GM19023 (cell line): ENCODE measurements at regions not wholly inside any gene's neighbourhood (a gene's known extent, or its start where the extent isn't known, plus 50 kb on each side); places are given as distances from the start of the nearest gene placed in this dataset.
A peak's percentile ranks its signal among the peaks of the same experiment; 100 is the strongest.

ENCODE experiments used
- ATAC-seq: cut with Tn5 transposase; IDR thresholded peaks from one replicate; pipeline ENCODE4 v1.9.1; 2021; ENCODE audit warnings: mild to moderate bottlenecking, moderate library complexity; ENCODE audit not compliant: unreplicated experiment

- ATAC-seq, result no peak
Observed at GRCh38 chr10:31587691-31588090, 268.7 kb downstream of the ZEB1 start.

- no peak for ATAC-seq
Observed at GRCh38 chr10:31586723-31587638, 268.0 kb downstream of the ZEB1 start.

DNA sequence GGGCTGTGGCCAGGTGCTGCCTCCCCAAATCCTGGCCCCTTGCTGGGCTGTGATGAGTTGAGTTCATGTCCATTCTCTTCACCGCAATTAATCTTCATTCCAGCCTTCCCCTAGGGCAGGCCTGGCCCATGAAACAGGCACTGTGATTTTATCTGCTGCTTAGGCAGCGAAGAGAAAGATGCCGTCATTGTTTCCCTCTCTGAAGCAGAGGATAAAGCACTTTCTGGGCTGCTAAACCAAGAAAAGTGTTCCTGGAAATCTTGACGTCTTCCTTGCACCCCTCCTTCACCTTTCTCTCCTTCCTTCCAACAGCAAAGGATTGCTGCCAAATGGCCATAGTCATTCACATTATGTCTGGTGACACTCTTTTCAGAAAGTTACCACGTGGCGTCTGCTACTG lies 265.9 kb downstream of the ZEB1 start:
- ATAC-seq, result no peak

GRCh38 chr10:31584098-31584631 lies 265.1 kb downstream of the ZEB1 start:
- ATAC-seq, result no peak

- no peak for ATAC-seq
Observed at GRCh38 chr10:31583293-31583692, 264.3 kb downstream of the ZEB1 start.

DNA sequence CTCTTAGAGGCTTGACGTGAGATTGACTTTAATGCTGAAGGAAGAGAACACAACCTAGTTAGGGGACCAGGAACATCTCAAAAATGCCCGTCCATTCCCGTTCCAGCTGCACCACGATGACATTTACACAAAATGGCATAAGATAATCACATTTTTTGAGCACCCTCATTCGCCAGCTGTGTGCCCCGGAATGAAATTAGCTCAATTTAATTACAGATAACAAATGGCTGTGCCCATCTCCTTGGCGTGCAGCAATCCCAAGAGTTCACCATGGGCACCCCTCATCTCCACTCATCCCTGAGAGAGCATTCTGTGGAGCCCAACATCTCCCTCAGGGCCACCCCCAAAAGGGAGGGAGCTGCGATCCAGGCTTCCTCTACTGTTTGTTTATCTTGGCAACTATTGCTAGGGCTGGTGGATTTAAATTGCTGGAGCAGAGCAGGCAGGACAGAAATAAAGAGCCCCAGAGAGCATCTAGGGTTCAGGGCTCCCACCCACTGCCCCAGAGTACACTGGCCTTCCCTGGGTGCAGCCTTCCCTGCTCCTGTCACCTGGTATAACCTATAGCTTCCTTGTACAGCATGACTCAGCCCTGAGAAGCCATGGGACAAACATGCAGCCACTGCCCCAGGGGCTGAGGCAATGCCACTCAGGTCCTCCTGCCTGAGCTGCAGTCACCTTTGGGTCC lies 263.5 kb downstream of the ZEB1 start:
- ATAC-seq, result no peak

- ATAC-seq, result peak; percentile 72
Observed at GRCh38 chr10:31581741-31582323, 262.8 kb downstream of the ZEB1 start.

DNA sequence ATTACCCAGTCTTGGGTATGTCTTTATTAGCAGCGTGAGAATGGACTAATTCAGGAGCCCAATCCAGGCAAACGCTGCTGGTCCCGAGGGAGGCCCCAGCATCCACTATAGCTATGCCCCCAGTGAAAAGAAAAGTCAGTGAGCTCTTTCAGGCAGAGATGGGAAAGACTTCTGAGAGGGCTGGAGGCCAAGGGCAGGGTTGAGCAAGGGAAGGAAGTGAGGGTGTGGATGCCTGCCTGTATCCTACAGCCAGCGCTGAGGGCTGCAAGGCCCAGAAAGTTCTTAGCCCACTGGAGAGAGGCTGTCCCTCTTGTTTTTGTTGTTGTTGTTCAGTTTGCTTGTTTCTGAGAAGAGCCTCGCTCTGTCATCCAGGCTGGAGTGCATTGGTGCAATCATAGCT lies 261.6 kb downstream of the ZEB1 start:
- no peak for ATAC-seq
